ENCODE measurements at regions not wholly inside any gene's neighbourhood (a gene's known extent, or its start where the extent isn't known, plus 50 kb on each side); places are given as distances from the start of the nearest gene placed in this dataset.

DNA sequence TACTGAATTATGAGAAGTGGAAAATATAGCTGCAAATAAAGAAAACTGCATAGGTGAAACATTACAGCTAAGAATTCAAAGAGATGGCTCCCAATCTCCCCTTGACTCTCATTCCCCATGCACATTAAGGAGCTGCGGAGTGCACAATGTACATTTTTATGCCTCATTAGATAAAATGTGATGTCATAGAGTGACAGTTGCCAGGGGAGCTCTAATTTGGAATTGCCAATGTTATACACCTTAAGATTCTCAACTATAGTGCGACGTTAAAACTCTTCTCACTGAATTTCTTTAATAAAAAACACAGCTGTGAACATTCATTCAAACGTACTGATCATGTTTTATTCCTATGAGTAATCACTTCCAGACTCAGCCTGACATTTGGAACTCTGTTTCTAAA lies 386.9 kb upstream of the CELF2 start:
- POLR2A ChIA-PET (ENCODE audit: unreplicated experiment): no interaction called here
- DNase-seq: no peak
- no peaks in the 10 kb centered on the region for H3F3A ChIP-seq (ENCODE audit: insufficient read depth, low read depth)
- H3K9me2 ChIP-seq (ENCODE audit: insufficient read depth): no peaks in the 10 kb centered on the region
- H3K79me2 ChIP-seq (ENCODE audit: low read depth): no peaks in the 10 kb centered on the region
- H3K27me3 ChIP-seq (ENCODE audit: insufficient read depth, low read depth): peaks cover 23% of the 10 kb centered on the region
- no peaks in the 10 kb centered on the region for H3K4me1 ChIP-seq (replicated peaks; ENCODE audit: insufficient read depth)
- BruUV-seq (replicated peaks): no TSS peak
- H3K36me3 ChIP-seq (ENCODE audit: low read depth): no peaks in the 10 kb centered on the region
- no peaks in the 10 kb centered on the region for H4K20me1 ChIP-seq (ENCODE audit: insufficient read depth)
- TF ChIP-seq CTCF (conservative IDR thresholded peaks at IDR 0.05) (no peak), EZH2 (IDR thresholded peaks at IDR 0.05; ENCODE audit: low read depth) (no peak)
- H2AFZ ChIP-seq: no peak overlapping the region
- H3K27ac ChIP-seq: no peak overlapping the region
- CTCF ChIA-PET: no interaction called here
- no peak overlapping the region for H3K4me2 ChIP-seq
- intact Hi-C loops (cut with micrococcal nuclease; ENCODE audit: unreplicated experiment): no loop called here
- no peaks in the 10 kb centered on the region for H3K9me3 ChIP-seq (ENCODE audit: insufficient read depth, low read depth)
- H3K4me3 ChIP-seq: no peak overlapping the region

DNA sequence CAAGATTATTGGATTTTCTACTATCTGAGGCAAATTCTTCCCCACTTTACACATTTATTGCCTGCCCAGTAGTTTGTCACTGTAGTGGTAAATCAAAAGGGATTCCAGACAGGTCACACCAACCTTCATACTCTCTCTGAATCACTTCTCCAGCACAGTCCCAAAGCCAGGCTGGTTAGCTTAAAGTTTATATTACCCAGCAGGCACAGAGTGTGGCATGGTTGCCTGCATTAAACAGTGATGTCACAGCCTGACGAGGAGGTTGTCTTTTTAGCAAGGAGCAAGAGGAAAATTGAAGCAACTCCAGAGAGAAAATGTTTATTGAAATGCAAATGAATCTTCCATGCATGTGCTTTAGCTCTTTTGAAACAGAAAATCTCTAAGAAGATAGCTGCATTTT lies 375.5 kb upstream of the CELF2 start:
- Histone ChIP-seq H3K4me2 (no peak overlapping the region), H4K20me1 (ENCODE audit: insufficient read depth) (no peaks in the 10 kb centered on the region), H3K9me2 (ENCODE audit: insufficient read depth) (no peaks in the 10 kb centered on the region), H3K4me1 (replicated peaks; ENCODE audit: insufficient read depth) (no peaks in the 10 kb centered on the region), H3K36me3 (ENCODE audit: low read depth) (no peaks in the 10 kb centered on the region), H2AFZ (no peak overlapping the region), H3K9me3 (ENCODE audit: insufficient read depth, low read depth) (no peaks in the 10 kb centered on the region), H3K27me3 (ENCODE audit: insufficient read depth, low read depth) (peaks cover 32% of the 10 kb centered on the region), H3K79me2 (ENCODE audit: low read depth) (no peaks in the 10 kb centered on the region), H3F3A (ENCODE audit: insufficient read depth, low read depth) (no peaks in the 10 kb centered on the region), H3K4me3 (no peak overlapping the region), H3K27ac (no peak overlapping the region)
- intact Hi-C loops (cut with micrococcal nuclease; ENCODE audit: unreplicated experiment): no loop called here
- no peak for DNase-seq
- ChIA-PET POLR2A (ENCODE audit: unreplicated experiment) (no interaction called here), CTCF (no interaction called here)
- no peak for TF ChIP-seq CTCF (conservative IDR thresholded peaks at IDR 0.05)
- TF ChIP-seq EZH2 (IDR thresholded peaks at IDR 0.05; ENCODE audit: low read depth): no peak
- no TSS peak for BruUV-seq (replicated peaks)

DNA sequence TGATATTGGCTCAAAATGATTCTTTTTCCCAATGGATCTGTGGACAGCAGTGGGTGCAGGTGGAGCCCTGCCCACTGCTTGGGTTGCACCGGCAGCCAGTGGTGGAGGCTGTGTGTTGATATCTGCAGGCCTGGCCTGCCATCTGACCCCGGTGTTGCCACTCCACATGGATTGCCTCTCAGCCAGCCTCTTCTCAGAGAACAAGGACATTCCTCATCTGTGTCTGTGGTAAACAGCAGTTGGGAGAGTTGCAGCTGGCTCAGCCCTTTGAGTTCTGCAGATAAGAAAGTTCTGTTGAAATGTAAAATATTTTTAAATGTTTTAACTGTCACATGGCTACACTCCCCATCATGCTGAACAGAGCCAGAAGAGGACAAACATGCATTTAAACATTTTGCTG lies 374.9 kb upstream of the CELF2 start:
- BruUV-seq (replicated peaks): no TSS peak
- CTCF ChIA-PET: no interaction called here

More for the DNA sequence above, 374.9 kb upstream of the CELF2 start:
- TF ChIP-seq EZH2 (IDR thresholded peaks at IDR 0.05; ENCODE audit: low read depth): no peak
- TF ChIP-seq CTCF (conservative IDR thresholded peaks at IDR 0.05): no peak
- H3K4me1 ChIP-seq (replicated peaks; ENCODE audit: insufficient read depth): no peaks in the 10 kb centered on the region
- intact Hi-C loops (cut with micrococcal nuclease; ENCODE audit: unreplicated experiment): no loop called here
- no peak overlapping the region for H2AFZ ChIP-seq
- H3K79me2 ChIP-seq (ENCODE audit: low read depth): no peaks in the 10 kb centered on the region
- H3K27me3 ChIP-seq (ENCODE audit: insufficient read depth, low read depth): peaks cover 32% of the 10 kb centered on the region
- H3F3A ChIP-seq (ENCODE audit: insufficient read depth, low read depth): no peaks in the 10 kb centered on the region
- H3K36me3 ChIP-seq (ENCODE audit: low read depth): no peaks in the 10 kb centered on the region
- no peaks in the 10 kb centered on the region for H3K9me3 ChIP-seq (ENCODE audit: insufficient read depth, low read depth)
- no peaks in the 10 kb centered on the region for H3K9me2 ChIP-seq (ENCODE audit: insufficient read depth)
- H3K4me2 ChIP-seq: no peak overlapping the region
- POLR2A ChIA-PET (ENCODE audit: unreplicated experiment): no interaction called here
- no peak for DNase-seq
- no peaks in the 10 kb centered on the region for H4K20me1 ChIP-seq (ENCODE audit: insufficient read depth)
- no peak overlapping the region for H3K4me3 ChIP-seq
- no peak overlapping the region for H3K27ac ChIP-seq
